HAP-1 (cell line): ENCODE measurements at regions not wholly inside any gene's neighbourhood (a gene's known extent, or its start where the extent isn't known, plus 50 kb on each side); places are given as distances from the start of the nearest gene placed in this dataset.
"Not testable (repeated sequence)": the region's sequence is repeated elsewhere in the genome, so short reads cannot be mapped to it uniquely, and the experiment has no call there.

Experiments
- DNase-seq, 2 experiments: peaks; one replicate each; pipeline ENCODE4 v3.0.0-alpha.2; 2016 to 2020; ENCODE audit warnings: low spot score in 2 of 2
- H3K27me3 ChIP-seq: fragments of 250-450 bp; sonication (Bioruptor Pico); 2 replicates; pipeline ENCODE4 v1.5.1; 2020; ENCODE audit warnings: low read depth, mild to moderate bottlenecking, moderate library complexity
- H3K36me3 ChIP-seq: fragments of 250-450 bp; sonication (Bioruptor Pico); replicated peaks from 2 replicates; pipeline ENCODE4 v1.5.1; 2020; ENCODE audit warnings: mild to moderate bottlenecking
- H3K4me1 ChIP-seq: fragments of 250-450 bp; sonication (Bioruptor Pico); 2 replicates; pipeline ENCODE4 v1.5.1; 2020; ENCODE audit warnings: mild to moderate bottlenecking
- H3K4me3 ChIP-seq: fragments of 250-450 bp; sonication (Bioruptor Pico); 2 replicates; pipeline ENCODE4 v1.5.1; 2020; ENCODE audit warnings: mild to moderate bottlenecking, moderate library complexity
- H3K9me3 ChIP-seq: fragments of 250-450 bp; sonication (Bioruptor Pico); 2 replicates; pipeline ENCODE4 v1.5.1; 2020; ENCODE audit warnings: mild to moderate bottlenecking, moderate library complexity
- in situ Hi-C: fragments of 300-500 bp; cut with MboI; formaldehyde crosslinking; loops from 3 replicates; pipeline ENCODE4 v1.14.3; 2020; ENCODE audit warnings: low sequenced_read_pairs, inconsistent platforms, mixed read lengths

- DNase-seq, result no peak
Measured at GRCh38 chr2:111239107-111239506, 118.4 kb downstream of the BCL2L11 start.

GRCh38 chr2:111239581-111240249, 119.0 kb downstream of the BCL2L11 start:
- Histone ChIP-seq H3K27me3 (no peaks in the 10 kb centered on the region), H3K9me3 (no peaks in the 10 kb centered on the region), H3K36me3 (no peaks in the 10 kb centered on the region), H3K4me3 (no peak overlapping the region), H3K4me1 (no peaks in the 10 kb centered on the region)
- in situ Hi-C loops, result loop anchor here (25.0 kb wide), 1 partner anchor 448 kb away; no protein-coding TSS in a partner anchor
- no peak for DNase-seq

More at GRCh38 chr2:111239107-111239506, 118.4 kb downstream of the BCL2L11 start:
- Histone ChIP-seq H3K9me3 (no peaks in the 10 kb centered on the region), H3K36me3 (no peaks in the 10 kb centered on the region), H3K27me3 (no peaks in the 10 kb centered on the region), H3K4me1 (no peaks in the 10 kb centered on the region), H3K4me3 (no peak overlapping the region)
- in situ Hi-C loops, result loop anchor here (25.0 kb wide), 1 partner anchor 448 kb away; no protein-coding TSS in a partner anchor

- no peaks in the 10 kb centered on the region for H3K36me3 ChIP-seq
- no peak for DNase-seq
- no peaks in the 10 kb centered on the region for H3K27me3 ChIP-seq
- no peak overlapping the region for H3K4me3 ChIP-seq
- H3K9me3 ChIP-seq, result no peaks in the 10 kb centered on the region
- H3K4me1 ChIP-seq, result no peaks in the 10 kb centered on the region
- in situ Hi-C loops, result loop anchor here (25.0 kb wide), 1 partner anchor 444 kb away; no protein-coding TSS in a partner anchor
Measured at GRCh38 chr2:111243295-111243694, 122.6 kb downstream of the BCL2L11 start.

GRCh38 chr2:111244864-111245263, 124.2 kb downstream of the BCL2L11 start:
- Histone ChIP-seq H3K36me3 (no peaks in the 10 kb centered on the region), H3K9me3 (no peaks in the 10 kb centered on the region), H3K4me1 (no peaks in the 10 kb centered on the region), H3K4me3 (no peak overlapping the region), H3K27me3 (no peaks in the 10 kb centered on the region)
- DNase-seq, result no peak
- in situ Hi-C loops, result loop anchor here (25.0 kb wide), 1 partner anchor 442 kb away; no protein-coding TSS in a partner anchor

- no peaks in the 10 kb centered on the region for H3K36me3 ChIP-seq
- H3K27me3 ChIP-seq, result no peaks in the 10 kb centered on the region
- no peaks in the 10 kb centered on the region for H3K9me3 ChIP-seq
- in situ Hi-C loops, result loop anchor here (25.0 kb wide), 1 partner anchor 441 kb away; no protein-coding TSS in a partner anchor
- H3K4me1 ChIP-seq, result no peaks in the 10 kb centered on the region
- no peak overlapping the region for H3K4me3 ChIP-seq
- no peak for DNase-seq
Measured at GRCh38 chr2:111246620-111247061, 125.9 kb downstream of the BCL2L11 start.

GRCh38 chr2:111247491-111247890, 126.8 kb downstream of the BCL2L11 start:
- in situ Hi-C loops, result loop anchor here (25.0 kb wide), 1 partner anchor 440 kb away; no protein-coding TSS in a partner anchor

GRCh38 chr2:111249806-111250205, 129.1 kb downstream of the BCL2L11 start:
- H3K4me1 ChIP-seq, result no peaks in the 10 kb centered on the region
- in situ Hi-C loops, result loop anchor here (25.0 kb wide), 1 partner anchor 437 kb away; no protein-coding TSS in a partner anchor

More at GRCh38 chr2:111247491-111247890, 126.8 kb downstream of the BCL2L11 start:
- Histone ChIP-seq H3K27me3 (no peaks in the 10 kb centered on the region), H3K9me3 (no peaks in the 10 kb centered on the region), H3K4me1 (no peaks in the 10 kb centered on the region), H3K4me3 (no peak overlapping the region), H3K36me3 (no peaks in the 10 kb centered on the region)
- no peak for DNase-seq

GRCh38 chr2:111250448-111251030, 129.8 kb downstream of the BCL2L11 start:
- H3K4me1 ChIP-seq, result no peaks in the 10 kb centered on the region
- in situ Hi-C loops, result no loop called here
- H3K27me3 ChIP-seq, result no peaks in the 10 kb centered on the region
- H3K9me3 ChIP-seq, result no peaks in the 10 kb centered on the region
- no peak overlapping the region for H3K4me3 ChIP-seq
- no peak for DNase-seq
- no peaks in the 10 kb centered on the region for H3K36me3 ChIP-seq

More at GRCh38 chr2:111249806-111250205, 129.1 kb downstream of the BCL2L11 start:
- Histone ChIP-seq H3K36me3 (no peaks in the 10 kb centered on the region), H3K9me3 (no peaks in the 10 kb centered on the region), H3K27me3 (no peaks in the 10 kb centered on the region), H3K4me3 (no peak overlapping the region)
- DNase-seq, result no peak

GRCh38 chr2:111251711-111252110, 131.0 kb downstream of the BCL2L11 start:
- in situ Hi-C loops, result no loop called here
- H3K4me3 ChIP-seq, result no peak overlapping the region
- no peaks in the 10 kb centered on the region for H3K36me3 ChIP-seq
- no peaks in the 10 kb centered on the region for H3K4me1 ChIP-seq
- no peaks in the 10 kb centered on the region for H3K27me3 ChIP-seq
- H3K9me3 ChIP-seq, result no peaks in the 10 kb centered on the region
- DNase-seq, result no peak

GRCh38 chr2:111252436-111252835, 131.7 kb downstream of the BCL2L11 start:
- in situ Hi-C loops, result no loop called here
- no peak for DNase-seq
- no peaks in the 10 kb centered on the region for H3K4me1 ChIP-seq
- no peak overlapping the region for H3K4me3 ChIP-seq
- H3K27me3 ChIP-seq, result no peaks in the 10 kb centered on the region
- H3K36me3 ChIP-seq, result no peaks in the 10 kb centered on the region
- no peaks in the 10 kb centered on the region for H3K9me3 ChIP-seq

- H3K4me1 ChIP-seq, H3K4me3 ChIP-seq, H3K9me3 ChIP-seq, H3K27me3 ChIP-seq, H3K36me3 ChIP-seq, DNase-seq, in situ Hi-C loops: not testable (repeated sequence)
Measured at GRCh38 chr2:111254916-111255315, 134.2 kb downstream of the BCL2L11 start.

- H3K4me1 ChIP-seq, in situ Hi-C loops, H3K4me3 ChIP-seq, H3K27me3 ChIP-seq, DNase-seq, H3K36me3 ChIP-seq, H3K9me3 ChIP-seq: not testable (repeated sequence)
Measured at GRCh38 chr2:111256628-111257027, 135.9 kb downstream of the BCL2L11 start.

- H3K27me3 ChIP-seq, H3K36me3 ChIP-seq, in situ Hi-C loops, H3K4me1 ChIP-seq, H3K9me3 ChIP-seq, DNase-seq, H3K4me3 ChIP-seq: not testable (repeated sequence)
Measured at GRCh38 chr2:111257607-111258006, 136.9 kb downstream of the BCL2L11 start.

- in situ Hi-C loops, H3K4me3 ChIP-seq, H3K27me3 ChIP-seq, H3K9me3 ChIP-seq, H3K36me3 ChIP-seq, H3K4me1 ChIP-seq, DNase-seq: not testable (repeated sequence)
Measured at GRCh38 chr2:111258318-111258717, 137.6 kb downstream of the BCL2L11 start.
